Activated naive CD8-positive, alpha-beta T cell (primary cell): ENCODE measurements at regions not wholly inside any gene's neighbourhood (a gene's known extent, or its start where the extent isn't known, plus 50 kb on each side); places are given as distances from the start of the nearest gene placed in this dataset.

Experiments used
- H3K27ac Mint-ChIP-seq: one replicate; pipeline ENCODE4 v1.8.0; 2021; ENCODE audit warnings: mixed read lengths
- H3K27me3 Mint-ChIP-seq: one replicate; pipeline ENCODE4 v1.8.0; 2021; ENCODE audit warnings: mixed read lengths
- H3K36me3 Mint-ChIP-seq: one replicate; pipeline ENCODE4 v1.8.0; 2021; ENCODE audit warnings: mixed read lengths
- H3K4me1 Mint-ChIP-seq: one replicate; pipeline ENCODE4 v1.8.0; 2021; ENCODE audit warnings: low read depth, mixed read lengths
- H3K4me3 Mint-ChIP-seq: one replicate; pipeline ENCODE4 v1.8.0; 2021; ENCODE audit warnings: mild to moderate bottlenecking, mixed read lengths
- H3K9me3 Mint-ChIP-seq: one replicate; pipeline ENCODE4 v1.8.0; 2021; ENCODE audit warnings: low read depth, mixed read lengths

DNA sequence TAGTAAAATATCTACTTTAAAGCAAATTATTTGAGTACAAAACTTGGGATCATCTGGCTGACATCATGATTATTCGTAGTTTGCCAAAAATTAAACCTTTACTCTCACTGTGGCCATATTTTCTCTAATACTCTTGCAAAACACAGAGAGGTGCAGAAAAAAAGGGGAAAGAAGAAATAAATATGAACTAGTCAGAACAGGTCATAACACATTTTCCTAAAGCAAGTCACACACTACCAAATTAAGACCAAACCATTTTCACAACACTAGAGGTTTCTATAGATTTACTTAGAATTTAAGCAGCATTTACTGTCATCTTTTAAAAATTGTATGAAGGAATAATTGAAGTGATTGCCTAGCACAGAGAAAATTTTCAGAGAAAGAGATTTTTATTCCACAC is 726.1 kb downstream of the SORCS1 start:
- Mint-ChIP-seq H3K36me3 (no peaks in the 10 kb centered on the region), H3K27me3 (no peaks in the 10 kb centered on the region), H3K4me1 (no peaks in the 10 kb centered on the region), H3K27ac (no peak overlapping the region), H3K9me3 (peaks cover 9% of the 10 kb centered on the region), H3K4me3 (no peak overlapping the region)

DNA sequence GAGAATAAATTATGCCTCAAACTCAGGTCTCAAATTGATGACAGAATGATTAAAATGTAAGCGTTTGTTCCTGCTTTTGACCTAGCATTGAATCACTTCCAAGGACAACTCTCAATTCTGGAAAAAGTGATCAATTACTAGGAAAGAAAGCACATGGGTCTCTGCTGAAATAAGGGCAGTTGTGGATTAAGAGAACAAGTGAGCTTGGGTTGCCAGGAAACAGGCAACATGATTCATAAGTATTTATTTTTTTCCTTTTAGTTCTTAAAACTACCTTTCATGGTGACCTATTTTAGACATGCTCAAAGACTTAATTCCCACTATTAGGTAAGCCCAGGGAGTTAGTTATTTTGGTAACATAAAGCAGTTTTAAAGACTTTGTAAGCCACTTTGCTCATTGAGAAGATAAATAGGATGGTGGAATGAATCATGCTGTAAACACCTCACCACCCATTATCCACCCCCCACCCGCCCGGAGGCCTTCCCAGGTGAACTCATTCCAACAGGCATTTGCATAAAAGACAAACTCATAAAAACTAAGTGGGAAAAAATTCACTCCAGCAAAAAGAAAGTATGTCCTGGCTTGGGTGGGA is 728.3 kb downstream of the SORCS1 start:
- Mint-ChIP-seq H3K36me3 (no peaks in the 10 kb centered on the region), H3K9me3 (peaks cover 9% of the 10 kb centered on the region), H3K27me3 (no peaks in the 10 kb centered on the region), H3K4me3 (no peak overlapping the region), H3K4me1 (no peaks in the 10 kb centered on the region), H3K27ac (no peak overlapping the region)

DNA sequence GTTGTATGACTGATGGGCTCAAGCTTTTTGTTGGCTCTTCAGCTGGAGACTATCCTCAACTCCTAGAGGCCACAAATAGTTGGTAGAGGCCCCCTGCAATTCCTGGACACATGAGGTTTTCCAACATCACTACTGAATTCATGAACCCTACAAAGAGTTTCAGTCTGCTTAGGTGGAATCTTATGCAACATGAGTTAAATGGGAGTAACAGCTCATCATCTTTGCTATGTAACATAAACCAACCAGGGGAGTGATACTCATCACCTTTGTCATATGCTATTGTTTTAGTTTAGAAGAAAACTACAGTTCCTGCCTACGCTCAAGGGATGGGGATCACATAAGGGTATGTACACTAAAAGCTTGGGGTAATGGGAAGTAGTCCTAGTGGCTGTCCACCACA is 729.4 kb downstream of the SORCS1 start:
- H3K27ac Mint-ChIP-seq: no peak overlapping the region
- no peaks in the 10 kb centered on the region for H3K4me1 Mint-ChIP-seq
- peaks cover 5% of the 10 kb centered on the region for H3K9me3 Mint-ChIP-seq
- H3K36me3 Mint-ChIP-seq: no peaks in the 10 kb centered on the region
- H3K4me3 Mint-ChIP-seq: no peak overlapping the region
- no peaks in the 10 kb centered on the region for H3K27me3 Mint-ChIP-seq

DNA sequence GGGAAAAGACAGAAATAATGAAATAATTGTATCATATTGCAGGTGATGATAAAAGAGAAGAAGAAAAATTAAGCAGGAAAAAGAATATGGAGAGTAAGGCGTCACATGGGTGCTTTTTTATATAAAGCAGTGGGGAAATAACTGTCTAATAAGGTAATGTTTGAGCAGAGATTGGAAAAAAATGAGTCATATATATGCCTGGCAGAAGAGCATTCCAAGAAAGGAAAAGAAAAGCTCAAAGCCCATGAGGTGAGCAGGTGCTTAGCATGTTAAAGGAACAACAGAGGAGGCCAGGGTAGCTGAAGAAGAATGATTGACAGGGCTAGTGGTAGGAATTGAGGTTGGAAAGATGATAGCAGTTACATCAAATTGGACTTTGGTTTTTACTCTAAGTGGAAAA is 739.5 kb downstream of the SORCS1 start:
- Mint-ChIP-seq H3K27me3 (no peaks in the 10 kb centered on the region), H3K4me1 (no peaks in the 10 kb centered on the region), H3K27ac (no peak overlapping the region), H3K9me3 (no peaks in the 10 kb centered on the region), H3K36me3 (no peaks in the 10 kb centered on the region), H3K4me3 (no peak overlapping the region)

DNA sequence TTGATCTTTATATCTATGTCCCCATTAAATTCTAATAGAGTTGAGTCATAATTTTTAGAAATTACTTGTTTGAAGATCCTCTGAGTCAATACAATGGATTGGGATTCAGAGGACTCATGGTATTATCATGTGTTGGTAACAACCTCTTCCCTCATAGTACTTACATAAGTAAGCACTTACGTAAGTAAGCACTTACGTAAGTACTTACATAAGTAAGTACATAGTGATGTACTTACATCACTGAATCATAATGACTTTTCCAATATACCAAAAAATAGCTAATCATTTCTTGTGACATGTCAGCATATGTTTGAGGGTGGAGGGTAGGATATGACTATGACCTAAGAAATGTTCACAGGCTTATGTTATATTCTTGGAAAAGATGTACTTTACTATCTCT is 740.5 kb downstream of the SORCS1 start:
- Mint-ChIP-seq H3K27me3 (no peaks in the 10 kb centered on the region), H3K4me1 (no peaks in the 10 kb centered on the region), H3K36me3 (no peaks in the 10 kb centered on the region), H3K27ac (no peak overlapping the region), H3K9me3 (peaks cover 4% of the 10 kb centered on the region), H3K4me3 (no peak overlapping the region)

DNA sequence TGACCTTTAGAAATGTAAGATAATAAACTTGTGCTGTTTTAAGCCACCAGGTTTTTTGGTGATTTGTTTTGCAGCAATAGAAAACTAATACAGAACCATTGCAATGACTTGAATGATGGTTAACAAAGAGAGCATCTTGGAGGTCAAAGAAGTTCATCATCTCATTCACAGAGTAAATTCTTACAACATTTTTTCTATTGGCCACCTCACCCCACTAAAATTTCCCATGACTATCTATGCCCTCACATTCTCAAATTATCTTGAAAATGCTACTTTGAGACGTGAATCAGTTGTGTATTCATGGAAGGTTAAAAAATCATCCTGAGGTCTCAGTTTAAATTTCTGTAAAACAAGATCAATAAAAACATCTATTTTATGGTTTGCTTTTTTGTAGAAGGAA is 754.2 kb downstream of the SORCS1 start:
- no peak overlapping the region for H3K4me3 Mint-ChIP-seq
- H3K27me3 Mint-ChIP-seq: no peaks in the 10 kb centered on the region
- no peaks in the 10 kb centered on the region for H3K36me3 Mint-ChIP-seq
- H3K9me3 Mint-ChIP-seq: peaks cover 4% of the 10 kb centered on the region
- H3K27ac Mint-ChIP-seq: no peak overlapping the region
- no peaks in the 10 kb centered on the region for H3K4me1 Mint-ChIP-seq

DNA sequence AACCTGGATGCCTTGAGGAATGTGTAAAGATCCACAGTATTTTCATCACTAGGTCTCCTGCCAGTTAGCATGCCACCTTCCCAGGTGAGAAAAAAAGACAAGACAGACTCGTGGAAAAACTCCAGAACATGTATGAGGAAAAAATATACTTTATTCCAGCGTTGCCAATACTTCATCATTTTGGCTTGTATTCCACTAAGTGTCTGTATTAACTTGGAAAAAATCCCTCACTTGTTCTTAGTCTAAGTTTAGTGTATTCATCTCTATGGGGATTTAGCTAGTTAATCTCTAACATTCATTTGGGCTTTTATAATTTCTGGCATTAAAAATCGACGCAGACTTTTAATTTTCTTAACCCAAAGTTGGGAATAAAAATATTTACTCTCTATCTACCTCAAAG is 759.4 kb downstream of the SORCS1 start:
- no peak overlapping the region for H3K27ac Mint-ChIP-seq
- no peak overlapping the region for H3K4me3 Mint-ChIP-seq
- H3K4me1 Mint-ChIP-seq: no peaks in the 10 kb centered on the region
- no peaks in the 10 kb centered on the region for H3K27me3 Mint-ChIP-seq
- no peaks in the 10 kb centered on the region for H3K36me3 Mint-ChIP-seq
- H3K9me3 Mint-ChIP-seq: no peaks in the 10 kb centered on the region

DNA sequence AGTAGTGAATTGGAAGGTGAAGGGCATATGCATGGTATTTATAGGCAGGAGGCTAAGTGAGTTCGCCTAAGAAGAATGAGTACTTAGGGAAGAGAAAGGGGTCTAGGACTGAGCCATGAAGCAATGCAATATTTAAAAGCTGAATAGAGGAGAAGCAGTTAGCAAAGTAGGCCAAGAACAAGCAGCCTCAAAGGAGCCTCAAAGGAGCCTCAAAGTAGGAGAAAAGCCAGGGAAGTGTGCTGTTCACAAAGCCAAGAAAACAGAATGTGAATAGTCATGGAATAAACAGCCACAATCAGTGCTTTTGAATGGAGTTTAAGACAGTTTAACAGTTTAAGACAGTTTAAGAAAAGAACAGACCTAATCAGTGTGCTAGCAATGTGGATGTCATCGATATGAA is 762.0 kb downstream of the SORCS1 start:
- Mint-ChIP-seq H3K27me3 (no peaks in the 10 kb centered on the region), H3K9me3 (no peaks in the 10 kb centered on the region), H3K27ac (no peak overlapping the region), H3K36me3 (no peaks in the 10 kb centered on the region), H3K4me3 (no peak overlapping the region), H3K4me1 (no peaks in the 10 kb centered on the region)

DNA sequence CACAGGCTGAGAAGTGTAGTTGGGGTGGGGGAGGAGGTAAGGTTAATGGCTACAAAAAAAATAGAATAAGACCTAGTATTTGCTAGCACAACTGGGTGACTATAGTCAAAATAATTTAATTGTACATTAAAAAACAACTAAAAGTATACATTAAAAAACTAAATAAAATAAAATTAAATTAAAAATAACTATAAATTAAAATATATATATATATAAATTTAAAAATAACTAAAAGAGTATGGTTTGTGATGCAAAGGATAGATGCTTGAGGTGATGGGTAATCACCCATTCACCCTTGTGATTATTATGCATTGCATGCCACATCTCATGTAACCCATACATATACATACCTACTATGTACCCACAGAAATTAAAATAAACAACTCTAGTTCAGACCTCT is 762.5 kb downstream of the SORCS1 start:
- no peaks in the 10 kb centered on the region for H3K36me3 Mint-ChIP-seq
- H3K4me1 Mint-ChIP-seq: no peaks in the 10 kb centered on the region

DNA sequence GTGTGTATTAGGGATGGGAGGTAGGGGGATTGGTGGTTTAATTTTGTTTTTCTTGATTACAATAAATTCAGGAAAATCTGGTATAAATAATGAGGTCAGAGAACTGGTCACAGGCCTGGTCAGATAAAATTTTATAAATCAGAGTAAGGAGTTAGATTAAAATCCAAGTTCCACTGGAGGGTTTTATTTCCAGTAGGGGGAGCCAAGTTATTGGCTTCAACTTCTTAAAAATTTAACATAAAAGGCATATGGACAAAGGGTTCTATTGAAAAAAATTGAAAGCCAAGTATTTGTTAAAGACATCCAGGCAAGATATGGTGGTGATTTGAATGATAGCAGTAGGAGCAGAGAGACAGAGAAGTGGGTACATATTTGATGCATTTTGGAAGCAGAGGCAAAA is 763.3 kb downstream of the SORCS1 start:
- Mint-ChIP-seq H3K4me3 (no peak overlapping the region), H3K9me3 (no peaks in the 10 kb centered on the region), H3K4me1 (no peaks in the 10 kb centered on the region), H3K36me3 (no peaks in the 10 kb centered on the region), H3K27me3 (no peaks in the 10 kb centered on the region), H3K27ac (no peak overlapping the region)

More for the DNA sequence above, 762.5 kb downstream of the SORCS1 start:
- H3K27ac Mint-ChIP-seq: no peak overlapping the region
- no peaks in the 10 kb centered on the region for H3K9me3 Mint-ChIP-seq
- H3K4me3 Mint-ChIP-seq: no peak overlapping the region
- H3K27me3 Mint-ChIP-seq: no peaks in the 10 kb centered on the region

DNA sequence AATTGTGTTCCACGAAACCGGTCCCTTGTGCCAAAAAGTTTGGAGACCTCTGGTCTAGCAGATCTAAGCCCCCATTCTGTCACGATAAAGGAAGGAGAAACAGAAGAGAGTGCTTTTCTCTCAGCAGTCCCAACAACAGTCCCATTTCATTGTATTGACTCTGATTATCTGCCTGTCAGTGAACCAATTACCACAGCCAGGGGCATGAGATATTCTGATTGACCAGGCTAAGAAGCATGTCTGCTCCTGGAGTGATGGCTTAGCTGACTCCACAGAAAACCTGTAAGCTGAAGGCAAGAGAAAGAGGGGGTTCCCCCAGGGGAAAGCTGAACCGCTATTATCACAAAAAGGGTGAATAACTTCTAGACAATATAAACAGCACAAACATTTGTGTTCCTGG is 765.4 kb downstream of the SORCS1 start:
- H3K27me3 Mint-ChIP-seq: no peaks in the 10 kb centered on the region
- H3K27ac Mint-ChIP-seq: no peak overlapping the region
- H3K4me1 Mint-ChIP-seq: no peaks in the 10 kb centered on the region
- H3K9me3 Mint-ChIP-seq: no peaks in the 10 kb centered on the region
- no peaks in the 10 kb centered on the region for H3K36me3 Mint-ChIP-seq
- no peak overlapping the region for H3K4me3 Mint-ChIP-seq

DNA sequence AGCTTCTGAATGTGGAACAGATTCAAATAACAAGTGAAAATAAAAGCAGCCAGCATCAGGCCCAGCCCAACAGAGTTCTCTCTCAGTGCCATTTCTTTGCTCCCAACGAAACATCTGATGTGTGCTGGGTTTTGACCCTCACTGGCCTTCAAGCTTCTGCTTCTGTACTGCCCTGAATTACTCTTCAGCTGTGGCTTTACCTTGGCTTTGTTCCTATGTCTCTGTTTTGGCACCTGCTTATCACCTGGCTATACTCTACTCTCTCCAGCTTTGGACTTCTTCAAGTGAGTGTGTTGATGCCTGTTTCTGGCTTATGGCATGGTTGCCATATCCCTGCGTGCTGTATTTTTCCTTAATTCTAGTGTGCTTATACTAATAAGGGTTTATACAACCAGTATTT is 768.3 kb downstream of the SORCS1 start:
- Mint-ChIP-seq H3K36me3 (no peaks in the 10 kb centered on the region), H3K9me3 (no peaks in the 10 kb centered on the region), H3K27me3 (no peaks in the 10 kb centered on the region), H3K27ac (no peak overlapping the region), H3K4me3 (no peak overlapping the region), H3K4me1 (no peaks in the 10 kb centered on the region)

DNA sequence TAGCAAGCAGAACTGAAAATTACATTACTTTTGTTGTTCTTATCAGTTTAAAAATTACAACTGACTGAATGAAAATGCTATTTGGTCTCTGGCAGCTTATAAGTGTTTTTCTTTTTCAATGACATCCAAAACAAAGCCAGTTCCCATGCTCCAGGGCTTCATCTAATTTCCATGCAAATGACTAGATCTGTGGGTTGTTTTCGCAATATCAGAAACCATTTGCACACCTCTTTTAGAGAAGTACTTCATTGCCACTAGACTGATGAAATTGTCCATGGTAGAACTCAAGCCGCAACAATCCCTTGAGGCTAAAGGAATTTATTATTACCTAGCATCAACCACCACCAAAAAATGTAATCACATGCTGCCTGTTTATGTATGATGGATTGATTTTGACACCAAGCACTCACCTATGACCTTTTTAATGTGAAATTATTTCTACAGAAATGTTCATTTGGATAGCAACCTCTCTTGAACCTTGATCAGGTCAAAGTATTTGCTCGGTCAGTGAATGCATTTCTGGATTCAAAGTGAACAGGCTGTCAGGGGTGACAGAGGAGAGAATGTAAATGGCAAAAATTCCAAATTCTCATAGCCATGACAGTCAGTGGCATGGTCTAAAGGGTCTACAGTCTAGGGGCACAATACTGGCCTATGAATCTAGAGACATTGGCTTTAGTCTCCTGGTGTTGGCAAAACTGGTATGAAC is 769.3 kb downstream of the SORCS1 start:
- Mint-ChIP-seq H3K4me3 (no peak overlapping the region), H3K36me3 (no peaks in the 10 kb centered on the region), H3K27me3 (no peaks in the 10 kb centered on the region), H3K4me1 (no peaks in the 10 kb centered on the region), H3K27ac (no peak overlapping the region), H3K9me3 (no peaks in the 10 kb centered on the region)

DNA sequence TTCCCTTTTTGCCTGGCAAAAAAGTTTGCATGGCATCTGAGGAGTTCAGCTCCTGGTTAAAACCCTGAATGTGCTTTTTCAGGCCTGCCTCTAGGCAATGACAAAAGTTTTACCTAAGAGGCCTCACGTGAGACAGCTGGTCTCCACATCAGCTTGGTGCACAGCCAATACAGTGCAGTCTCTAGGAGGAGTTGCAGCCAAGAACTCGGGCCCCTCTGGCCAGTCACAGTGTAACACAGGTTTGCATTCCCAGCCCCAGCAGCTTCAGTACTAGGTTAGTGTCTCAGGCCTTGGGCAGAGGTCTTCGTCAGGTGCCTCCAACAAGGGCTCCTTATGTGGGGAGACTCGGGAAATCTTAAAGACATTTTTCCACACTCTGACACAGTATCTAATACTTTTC is 771.7 kb downstream of the SORCS1 start:
- Mint-ChIP-seq H3K4me1 (no peaks in the 10 kb centered on the region), H3K27me3 (no peaks in the 10 kb centered on the region)

DNA sequence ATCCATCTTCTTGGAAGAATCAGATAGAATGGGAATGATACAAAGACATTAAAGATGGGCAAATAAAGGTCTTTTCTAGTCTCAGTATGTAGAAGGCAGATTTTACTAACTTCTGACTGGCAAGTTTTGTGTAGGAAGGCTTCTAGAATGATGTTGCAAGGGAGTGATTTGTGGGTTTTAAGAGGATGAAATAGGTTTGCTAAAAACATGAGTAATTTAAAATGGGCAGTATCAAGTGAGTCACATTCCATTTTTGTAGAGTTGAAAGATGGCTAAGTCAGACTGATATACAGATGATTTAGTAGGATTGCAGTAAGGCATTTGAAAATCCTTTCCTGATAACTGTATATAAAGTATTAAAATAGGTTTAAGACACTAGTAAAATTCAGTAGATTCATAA is 777.4 kb downstream of the SORCS1 start:
- H3K27me3 Mint-ChIP-seq: no peaks in the 10 kb centered on the region
- H3K27ac Mint-ChIP-seq: no peak overlapping the region
- no peaks in the 10 kb centered on the region for H3K4me1 Mint-ChIP-seq
- H3K4me3 Mint-ChIP-seq: no peak overlapping the region
- H3K36me3 Mint-ChIP-seq: no peaks in the 10 kb centered on the region
- peaks cover 3% of the 10 kb centered on the region for H3K9me3 Mint-ChIP-seq

More for the DNA sequence above, 771.7 kb downstream of the SORCS1 start:
- Mint-ChIP-seq H3K36me3 (no peaks in the 10 kb centered on the region), H3K4me3 (no peak overlapping the region), H3K27ac (no peak overlapping the region), H3K9me3 (peaks cover 3% of the 10 kb centered on the region)

DNA sequence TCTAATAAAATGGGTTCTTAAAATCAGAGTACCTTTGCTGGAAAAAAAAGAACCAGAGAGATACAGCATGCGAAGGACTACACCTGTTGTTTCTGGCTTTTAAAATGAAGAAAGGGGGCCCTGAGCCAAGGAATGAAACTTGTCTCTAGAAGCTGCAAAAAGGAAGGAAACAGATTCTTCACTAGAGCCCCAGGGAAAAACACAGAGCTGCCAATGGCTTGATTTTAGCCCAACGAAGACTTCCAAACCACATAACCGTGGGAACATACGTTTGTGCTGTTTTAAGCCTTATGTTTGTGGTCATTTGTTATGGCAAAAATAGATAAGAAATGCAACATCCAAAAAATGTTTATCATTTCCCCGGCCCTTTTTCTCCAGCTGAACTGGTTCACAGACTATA is 780.0 kb downstream of the SORCS1 start:
- Mint-ChIP-seq H3K27ac (no peak overlapping the region), H3K36me3 (no peaks in the 10 kb centered on the region), H3K27me3 (no peaks in the 10 kb centered on the region), H3K9me3 (peaks cover 14% of the 10 kb centered on the region), H3K4me3 (no peak overlapping the region), H3K4me1 (no peaks in the 10 kb centered on the region)
